ENCODE measurements at regions not wholly inside any gene's neighbourhood (a gene's known extent, or its start where the extent isn't known, plus 50 kb on each side); places are given as distances from the start of the nearest gene placed in this dataset.

GRCh38 chr20:57834306-57835073 is 124.7 kb upstream of the PMEPA1 start:
- Histone ChIP-seq H3K4me3 (ENCODE audit: low read depth, low read length) (no peak overlapping the region), H3K27ac (no peak overlapping the region), H3K9me3 (ENCODE audit: severe bottlenecking) (no peaks in the 10 kb centered on the region), H3K36me3 (no peaks in the 10 kb centered on the region), H3K27me3 (ENCODE audit: insufficient read depth, low read depth, severe bottlenecking) (no peaks in the 10 kb centered on the region)
- no peak for DNase-seq
- TF ChIP-seq CTCF (IDR thresholded peaks at IDR 0.05; ENCODE audit: low read depth, low read length) = no peak

- no peak overlapping the region for H3K27ac ChIP-seq
- no peak for DNase-seq
- H3K4me3 ChIP-seq (ENCODE audit: low read depth, low read length) = no peak overlapping the region
- no peaks in the 10 kb centered on the region for H3K9me3 ChIP-seq (ENCODE audit: severe bottlenecking)
- H3K27me3 ChIP-seq (ENCODE audit: insufficient read depth, low read depth, severe bottlenecking) = no peaks in the 10 kb centered on the region
- no peak for TF ChIP-seq CTCF (IDR thresholded peaks at IDR 0.05; ENCODE audit: low read depth, low read length)
- H3K36me3 ChIP-seq = no peaks in the 10 kb centered on the region
Observed at GRCh38 chr20:57831993-57832585, 122.3 kb upstream of the PMEPA1 start.

- Histone ChIP-seq H3K27me3 (ENCODE audit: insufficient read depth, low read depth, severe bottlenecking) (no peaks in the 10 kb centered on the region), H3K4me3 (ENCODE audit: low read depth, low read length) (no peak overlapping the region), H3K9me3 (ENCODE audit: severe bottlenecking) (no peaks in the 10 kb centered on the region), H3K36me3 (no peaks in the 10 kb centered on the region), H3K27ac (no peak overlapping the region)
- no peak for TF ChIP-seq CTCF (IDR thresholded peaks at IDR 0.05; ENCODE audit: low read depth, low read length)
- no peak for DNase-seq
Observed at GRCh38 chr20:57831326-57831992, 121.6 kb upstream of the PMEPA1 start.

GRCh38 chr20:57830515-57830895 is 120.7 kb upstream of the PMEPA1 start:
- DNase-seq = no peak
- no peak overlapping the region for H3K4me3 ChIP-seq (ENCODE audit: low read depth, low read length)

GRCh38 chr20:57829805-57830514 is 120.1 kb upstream of the PMEPA1 start:
- no peaks in the 10 kb centered on the region for H3K36me3 ChIP-seq
- H3K27ac ChIP-seq = no peak overlapping the region
- no peak for DNase-seq
- no peak for TF ChIP-seq CTCF (IDR thresholded peaks at IDR 0.05; ENCODE audit: low read depth, low read length)
- no peak overlapping the region for H3K4me3 ChIP-seq (ENCODE audit: low read depth, low read length)
- no peaks in the 10 kb centered on the region for H3K9me3 ChIP-seq (ENCODE audit: severe bottlenecking)
- no peaks in the 10 kb centered on the region for H3K27me3 ChIP-seq (ENCODE audit: insufficient read depth, low read depth, severe bottlenecking)

More at GRCh38 chr20:57830515-57830895, 120.7 kb upstream of the PMEPA1 start:
- Histone ChIP-seq H3K9me3 (ENCODE audit: severe bottlenecking) (no peaks in the 10 kb centered on the region), H3K27ac (no peak overlapping the region), H3K36me3 (no peaks in the 10 kb centered on the region), H3K27me3 (ENCODE audit: insufficient read depth, low read depth, severe bottlenecking) (no peaks in the 10 kb centered on the region)
- no peak for TF ChIP-seq CTCF (IDR thresholded peaks at IDR 0.05; ENCODE audit: low read depth, low read length)

Data from WERI-Rb-1 (cell line).